Prostate gland (tissue), 2 donors: ENCODE measurements at regions not wholly inside any gene's neighbourhood (a gene's known extent, or its start where the extent isn't known, plus 50 kb on each side); places are given as distances from the start of the nearest gene placed in this dataset.

Source experiments
- POLR2A ChIP-seq: fragments of 450-650 bp; IDR thresholded peaks from one replicate; pipeline ENCODE4 v1.6.1; 2016; ENCODE audit warnings: antibody characterized with exemption, mild to moderate bottlenecking
- TF ChIP-seq, protein P1 (sequence below), 4 experiments: fragments of 200-600 bp in 2 of 4; fragments of 450-650 bp in 2 of 4; sonication (generic) in 2 of 4; IDR thresholded peaks; 1 replicate in 3 of 4; 2 replicates in 1 of 4; pipeline ENCODE4 v1.5.1; 2016 to 2019; ENCODE audit warnings: antibody characterized with exemption in 4 of 4, mild to moderate bottlenecking in 2 of 4, moderate library complexity in 2 of 4

DNA sequence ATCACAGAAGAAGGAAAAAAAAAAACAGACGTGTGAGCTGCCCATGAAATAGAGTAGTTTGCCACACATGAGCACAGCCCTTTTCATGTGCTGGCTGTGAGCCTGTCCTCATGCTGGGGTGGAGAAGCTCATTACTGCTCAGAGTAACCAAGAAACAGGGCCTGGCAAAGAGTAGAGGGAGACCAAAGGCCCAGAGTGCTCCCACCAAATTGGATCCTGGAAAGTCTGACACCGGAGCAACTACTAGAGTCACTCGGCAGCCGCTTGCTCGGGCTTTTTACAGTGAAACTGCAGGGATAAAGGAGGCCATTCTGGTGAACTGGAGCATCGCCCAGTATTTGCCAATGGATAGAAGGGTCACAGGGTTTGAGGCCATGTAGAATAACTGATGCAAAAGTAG is 64.4 kb upstream of the BARHL2 start:
- TF ChIP-seq, protein P1, sequence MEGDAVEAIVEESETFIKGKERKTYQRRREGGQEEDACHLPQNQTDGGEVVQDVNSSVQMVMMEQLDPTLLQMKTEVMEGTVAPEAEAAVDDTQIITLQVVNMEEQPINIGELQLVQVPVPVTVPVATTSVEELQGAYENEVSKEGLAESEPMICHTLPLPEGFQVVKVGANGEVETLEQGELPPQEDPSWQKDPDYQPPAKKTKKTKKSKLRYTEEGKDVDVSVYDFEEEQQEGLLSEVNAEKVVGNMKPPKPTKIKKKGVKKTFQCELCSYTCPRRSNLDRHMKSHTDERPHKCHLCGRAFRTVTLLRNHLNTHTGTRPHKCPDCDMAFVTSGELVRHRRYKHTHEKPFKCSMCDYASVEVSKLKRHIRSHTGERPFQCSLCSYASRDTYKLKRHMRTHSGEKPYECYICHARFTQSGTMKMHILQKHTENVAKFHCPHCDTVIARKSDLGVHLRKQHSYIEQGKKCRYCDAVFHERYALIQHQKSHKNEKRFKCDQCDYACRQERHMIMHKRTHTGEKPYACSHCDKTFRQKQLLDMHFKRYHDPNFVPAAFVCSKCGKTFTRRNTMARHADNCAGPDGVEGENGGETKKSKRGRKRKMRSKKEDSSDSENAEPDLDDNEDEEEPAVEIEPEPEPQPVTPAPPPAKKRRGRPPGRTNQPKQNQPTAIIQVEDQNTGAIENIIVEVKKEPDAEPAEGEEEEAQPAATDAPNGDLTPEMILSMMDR (IDR thresholded peaks at IDR 0.05) = no peak
- no peak for TF ChIP-seq POLR2A
